Neural cell (in vitro differentiated cells): ENCODE measurements at regions not wholly inside any gene's neighbourhood (a gene's known extent, or its start where the extent isn't known, plus 50 kb on each side); places are given as distances from the start of the nearest gene placed in this dataset.

ENCODE experiments used
- H2AFZ ChIP-seq: fragments of 200-600, 300-800 bp; sonication (generic), shearing (Covaris generic); 2 replicates; pipeline ENCODE4 v1.6.0; 2014; ENCODE audit warnings: low read depth, mild to moderate bottlenecking, antibody characterized with exemption, low read length, moderate library complexity
- H3F3A ChIP-seq: fragments of 200-600 bp; shearing (Covaris generic); 2 replicates; pipeline ENCODE4 v1.6.1; 2016; ENCODE audit warnings: mild to moderate bottlenecking, moderate library complexity, mixed read lengths, antibody characterized with exemption, low read length; ENCODE audit not compliant: insufficient read depth, poor library complexity, severe bottlenecking
- H3K27ac ChIP-seq: fragments of 200-600, 300-800 bp; sonication (generic), shearing (Covaris generic); 2 replicates; pipeline ENCODE4 v1.5.1; 2014; ENCODE audit warnings: mild to moderate bottlenecking, low read length, moderate library complexity
- H3K27me3 ChIP-seq: fragments of 300-800, 200-600 bp; sonication (generic), shearing (Covaris generic); 2 replicates; pipeline ENCODE4 v1.6.0; 2014; ENCODE audit warnings: mild to moderate bottlenecking, low read depth, low read length, moderate library complexity; ENCODE audit not compliant: insufficient read depth
- H3K36me3 ChIP-seq: fragments of 300-800, 200-600 bp; sonication (generic), shearing (Covaris generic); 2 replicates; pipeline ENCODE4 v1.5.1; 2014; ENCODE audit warnings: mild to moderate bottlenecking, antibody characterized with exemption, low read length, moderate library complexity; ENCODE audit not compliant: insufficient read depth
- H3K4me2 ChIP-seq: fragments of 300-800, 200-600 bp; sonication (generic), shearing (Covaris generic); 2 replicates; pipeline ENCODE4 v1.6.0; 2014; ENCODE audit warnings: mild to moderate bottlenecking, low read length
- H3K4me3 ChIP-seq: fragments of 300-800, 200-600 bp; sonication (generic), shearing (Covaris generic); 2 replicates; pipeline ENCODE4 v1.5.1; 2014; ENCODE audit warnings: mild to moderate bottlenecking, low read length, moderate library complexity
- H3K79me2 ChIP-seq: fragments of 200-600 bp; shearing (Covaris generic); replicated peaks from 2 replicates; pipeline ENCODE4 v1.6.0; 2014; ENCODE audit warnings: mild to moderate bottlenecking, low read length, moderate library complexity; ENCODE audit not compliant: insufficient read depth
- H3K9ac ChIP-seq: fragments of 300-800, 200-600 bp; sonication (generic), shearing (Covaris generic); 2 replicates; pipeline ENCODE4 v1.6.1; 2016; ENCODE audit warnings: mild to moderate bottlenecking, low read length, mixed read lengths
- H3K9me2 ChIP-seq: fragments of 200-600 bp; shearing (Covaris generic); 2 replicates; pipeline ENCODE4 v1.6.1; 2016; ENCODE audit warnings: mild to moderate bottlenecking, low read length, mixed read lengths; ENCODE audit not compliant: insufficient read depth
- H3K9me3 ChIP-seq: fragments of 200-600, 300-800 bp; sonication (generic), shearing (Covaris generic); 2 replicates; pipeline ENCODE4 v1.6.1; 2016; ENCODE audit warnings: mild to moderate bottlenecking, mixed run types, low read length, moderate library complexity, mixed read lengths
- H4K20me1 ChIP-seq: fragments of 200-600 bp; shearing (Covaris generic); 2 replicates; pipeline ENCODE4 v1.6.1; 2016; ENCODE audit warnings: mild to moderate bottlenecking, mixed run types; ENCODE audit not compliant: insufficient read depth
- CTCF ChIP-seq: fragments of 450-650 bp; IDR thresholded peaks from 2 replicates; pipeline ENCODE4 v1.5.1; 2014; ENCODE audit warnings: antibody characterized with exemption, mild to moderate bottlenecking, moderate library complexity; ENCODE audit not compliant: poor library complexity, severe bottlenecking
- EP300 ChIP-seq: fragments of 450-650 bp; conservative IDR thresholded peaks from 2 replicates; pipeline ENCODE4 v1.6.1; 2014; ENCODE audit warnings: antibody characterized with exemption, mild to moderate bottlenecking, moderate library complexity; ENCODE audit not compliant: poor library complexity, severe bottlenecking
- EZH2 ChIP-seq: fragments of 200-600, 300-800 bp; shearing (Covaris generic), sonication (generic); IDR thresholded peaks from 2 replicates; pipeline ENCODE4 v1.6.1; 2014; ENCODE audit warnings: antibody characterized with exemption, low read length, borderline replicate concordance, mild to moderate bottlenecking; ENCODE audit not compliant: insufficient read depth, poor library complexity, severe bottlenecking
- MXI1 ChIP-seq: fragments of 450-650 bp; conservative IDR thresholded peaks from 2 replicates; pipeline ENCODE4 v1.6.1; 2014; ENCODE audit warnings: antibody characterized with exemption, mild to moderate bottlenecking; ENCODE audit not compliant: poor library complexity, severe bottlenecking
- POLR2AphosphoS5 ChIP-seq: IDR thresholded peaks from 2 replicates; pipeline ENCODE4 v1.6.1; 2012
- RAD21 ChIP-seq: fragments of 450-650 bp; conservative IDR thresholded peaks from 2 replicates; pipeline ENCODE4 v1.6.1; 2014; ENCODE audit warnings: antibody characterized with exemption, mild to moderate bottlenecking, moderate library complexity
- REST ChIP-seq: IDR thresholded peaks from 2 replicates; pipeline ENCODE4 v1.6.1; 2012; ENCODE audit warnings: borderline replicate concordance
- SMC3 ChIP-seq: fragments of 450-650 bp; conservative IDR thresholded peaks from 2 replicates; pipeline ENCODE4 v1.6.1; 2014; ENCODE audit warnings: antibody characterized with exemption, mild to moderate bottlenecking, moderate library complexity; ENCODE audit not compliant: poor library complexity
- TAF1 ChIP-seq: IDR thresholded peaks from 2 replicates; pipeline ENCODE4 v1.6.1; 2012; ENCODE audit warnings: low read depth

GRCh38 chr13:39233519-39233918 lies 195.3 kb downstream of the NHLRC3 start:
- Histone ChIP-seq H2AFZ (no peak overlapping the region), H3K27ac (no peak overlapping the region), H3K36me3 (no peaks in the 10 kb centered on the region), H3F3A (no peaks in the 10 kb centered on the region), H3K9ac (no peak overlapping the region), H3K4me3 (no peak overlapping the region), H3K79me2 (no peaks in the 10 kb centered on the region), H3K27me3 (no peaks in the 10 kb centered on the region), H3K9me2 (no peaks in the 10 kb centered on the region), H3K9me3 (no peaks in the 10 kb centered on the region), H4K20me1 (no peaks in the 10 kb centered on the region), H3K4me2 (no peak overlapping the region)
- no peak for TF ChIP-seq RAD21
- no peak for TF ChIP-seq EZH2
- no peak for TF ChIP-seq TAF1
- no peak for TF ChIP-seq POLR2AphosphoS5
- no peak for TF ChIP-seq CTCF
- no peak for TF ChIP-seq MXI1
- TF ChIP-seq REST: no peak
- TF ChIP-seq EP300: no peak
- no peak for TF ChIP-seq SMC3

GRCh38 chr13:39244561-39245230 lies 206.4 kb downstream of the NHLRC3 start:
- no peaks in the 10 kb centered on the region for H3F3A ChIP-seq
- no peak overlapping the region for H3K27ac ChIP-seq
- no peaks in the 10 kb centered on the region for H3K27me3 ChIP-seq
- H3K4me2 ChIP-seq: no peak overlapping the region
- no peak overlapping the region for H3K9ac ChIP-seq
- H3K79me2 ChIP-seq: no peaks in the 10 kb centered on the region
- H3K9me2 ChIP-seq: no peaks in the 10 kb centered on the region
- no peaks in the 10 kb centered on the region for H4K20me1 ChIP-seq
- no peak overlapping the region for H2AFZ ChIP-seq
- H3K4me3 ChIP-seq: no peak overlapping the region
- no peaks in the 10 kb centered on the region for H3K9me3 ChIP-seq
- H3K36me3 ChIP-seq: no peaks in the 10 kb centered on the region
- TF ChIP-seq EZH2: no peak
- TF ChIP-seq SMC3: no peak
- no peak for TF ChIP-seq RAD21
- TF ChIP-seq CTCF: no peak
- TF ChIP-seq TAF1: no peak
- TF ChIP-seq MXI1: no peak
- no peak for TF ChIP-seq POLR2AphosphoS5
- no peak for TF ChIP-seq REST
- TF ChIP-seq EP300: no peak
